Central memory CD8-positive, alpha-beta T cell (primary cell): ENCODE measurements at regions not wholly inside any gene's neighbourhood (a gene's known extent, or its start where the extent isn't known, plus 50 kb on each side); places are given as distances from the start of the nearest gene placed in this dataset.

Experiments
- ATAC-seq: fragments of 150-1000 bp; cut with Tn5 transposase; replicated peaks from 2 replicates; pipeline ENCODE4 v1.10.0; 2022; ENCODE audit warnings: mild to moderate bottlenecking, moderate FRiP score, moderate number of reproducible peaks; ENCODE audit not compliant: poor library complexity, severe bottlenecking; ENCODE audit errors: extremely low read depth
- DNase-seq, 2 donors: peaks; one replicate each; pipeline ENCODE4 v3.0.0; 2021; ENCODE audit warnings: low spot score in 2 of 2
- H3K27ac Mint-ChIP-seq: one replicate; pipeline ENCODE4 v1.8.0; 2022; ENCODE audit warnings: low read depth, mild to moderate bottlenecking, moderate library complexity, mixed read lengths
- H3K27me3 Mint-ChIP-seq: one replicate; pipeline ENCODE4 v1.8.0; 2022; ENCODE audit warnings: mixed read lengths
- H3K36me3 Mint-ChIP-seq: one replicate; pipeline ENCODE4 v1.8.0; 2022; ENCODE audit warnings: mild to moderate bottlenecking, moderate library complexity, mixed read lengths; ENCODE audit not compliant: insufficient read depth
- H3K4me1 Mint-ChIP-seq: one replicate; pipeline ENCODE4 v1.8.0; 2022; ENCODE audit warnings: mixed read lengths
- H3K4me3 Mint-ChIP-seq: one replicate; pipeline ENCODE4 v1.8.0; 2022; ENCODE audit warnings: mild to moderate bottlenecking, moderate library complexity, mixed read lengths
- H3K9me3 Mint-ChIP-seq: one replicate; pipeline ENCODE4 v1.8.0; 2022; ENCODE audit warnings: mixed read lengths

DNA sequence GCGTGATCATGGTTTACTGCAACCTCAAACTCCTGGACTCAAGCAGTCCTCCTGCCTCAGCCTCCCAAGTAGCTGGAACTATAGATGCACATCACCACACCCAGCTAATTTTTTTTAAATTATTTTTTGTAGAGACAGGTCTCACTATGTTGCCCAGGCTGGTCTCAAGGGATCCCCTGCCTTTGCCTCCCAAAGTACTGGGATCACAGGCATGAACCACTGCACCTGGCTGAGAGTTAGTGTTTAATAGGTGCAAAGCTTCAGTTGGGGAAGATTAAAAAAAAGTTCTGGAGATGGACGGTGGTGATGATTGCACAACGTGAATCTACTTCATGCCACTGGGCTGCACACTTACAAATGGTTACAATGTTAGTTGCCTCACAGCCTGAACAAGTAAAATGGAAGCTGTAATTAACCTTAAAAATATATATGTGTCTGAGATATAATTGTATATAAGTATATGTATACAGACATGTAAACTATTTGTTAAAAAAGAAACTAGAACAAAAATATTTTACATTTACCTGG lies 106.4 kb upstream of the ZNF438 start:
- Mint-ChIP-seq H3K4me1 (peaks cover 7% of the 10 kb centered on the region), H3K36me3 (no peaks in the 10 kb centered on the region), H3K9me3 (no peaks in the 10 kb centered on the region), H3K27ac (no peak overlapping the region), H3K4me3 (no peak overlapping the region), H3K27me3 (no peaks in the 10 kb centered on the region)
- DNase-seq (no peak), ATAC-seq (no peak)

DNA sequence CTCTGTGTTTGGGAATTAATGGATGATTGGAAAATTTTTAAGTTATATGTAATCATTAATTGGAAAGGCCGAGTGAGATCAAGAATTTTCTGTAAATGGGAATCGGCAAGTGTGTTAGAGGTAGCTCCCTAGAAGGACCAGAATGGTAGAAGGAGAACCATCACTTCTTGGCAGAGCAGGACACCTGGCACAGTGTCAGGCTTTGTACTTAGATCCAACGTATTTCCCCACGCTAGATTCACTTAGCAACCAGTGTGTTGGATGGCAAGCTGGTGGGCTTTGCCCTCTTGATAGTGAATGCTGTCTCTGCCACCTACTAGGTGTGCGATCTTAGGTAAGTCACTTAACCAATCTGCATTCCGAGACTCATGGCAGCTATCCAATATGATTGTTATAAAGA lies 107.8 kb upstream of the ZNF438 start:
- DNase-seq, result no peak
- ATAC-seq, result no peak
- Mint-ChIP-seq H3K36me3 (no peaks in the 10 kb centered on the region), H3K4me3 (no peak overlapping the region), H3K4me1 (peaks cover 7% of the 10 kb centered on the region), H3K27ac (no peak overlapping the region), H3K27me3 (peaks cover 2% of the 10 kb centered on the region), H3K9me3 (no peaks in the 10 kb centered on the region)

DNA sequence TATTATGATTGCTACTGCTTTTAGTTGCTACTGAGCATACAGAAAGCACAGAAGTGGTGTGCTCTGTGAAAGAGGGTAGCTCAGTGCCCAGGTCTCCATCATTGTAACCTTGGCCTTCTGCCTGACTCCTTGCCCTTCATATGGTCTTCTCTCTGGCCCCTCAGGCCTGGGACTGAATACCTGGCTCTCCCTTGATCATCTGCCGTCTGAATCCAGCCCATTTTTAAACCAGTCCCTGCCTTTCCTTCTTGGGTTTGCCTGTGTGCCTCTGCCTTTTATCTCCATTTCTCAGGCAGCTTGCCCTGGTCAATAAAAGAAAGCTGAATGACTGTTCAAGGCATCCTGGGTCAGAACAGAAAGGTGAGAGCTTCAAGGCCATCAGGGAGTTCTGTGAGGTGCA lies 109.1 kb upstream of the ZNF438 start:
- peaks cover 11% of the 10 kb centered on the region for H3K27me3 Mint-ChIP-seq
- no peak overlapping the region for H3K27ac Mint-ChIP-seq
- DNase-seq, result no peak
- no peaks in the 10 kb centered on the region for H3K9me3 Mint-ChIP-seq
- peaks cover 7% of the 10 kb centered on the region for H3K4me1 Mint-ChIP-seq
- H3K4me3 Mint-ChIP-seq, result no peak overlapping the region
- no peaks in the 10 kb centered on the region for H3K36me3 Mint-ChIP-seq
- no peak for ATAC-seq

DNA sequence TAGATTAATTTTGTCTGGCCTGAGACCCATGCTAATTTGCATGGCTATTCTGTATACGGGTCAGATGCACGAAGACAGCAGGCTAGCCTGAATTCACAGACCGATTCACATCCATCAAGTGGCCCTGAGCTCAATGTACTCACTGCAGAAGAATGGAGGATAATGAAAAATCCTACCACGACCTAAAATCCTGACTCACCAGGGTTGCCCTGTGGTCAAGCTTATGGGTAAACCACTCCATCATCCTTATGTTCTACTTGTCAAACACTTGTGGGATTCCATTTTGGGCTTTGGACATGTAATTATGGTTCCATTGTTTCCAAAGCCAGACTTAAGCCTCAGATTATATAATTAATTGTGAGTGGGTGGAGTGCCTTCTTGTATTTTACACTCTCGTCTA lies 110.4 kb upstream of the ZNF438 start:
- Mint-ChIP-seq H3K27ac (no peak overlapping the region), H3K4me1 (peaks cover 5% of the 10 kb centered on the region), H3K36me3 (no peaks in the 10 kb centered on the region), H3K4me3 (no peak overlapping the region), H3K9me3 (no peaks in the 10 kb centered on the region), H3K27me3 (peaks cover 24% of the 10 kb centered on the region)
- DNase-seq, result no peak
- no peak for ATAC-seq

DNA sequence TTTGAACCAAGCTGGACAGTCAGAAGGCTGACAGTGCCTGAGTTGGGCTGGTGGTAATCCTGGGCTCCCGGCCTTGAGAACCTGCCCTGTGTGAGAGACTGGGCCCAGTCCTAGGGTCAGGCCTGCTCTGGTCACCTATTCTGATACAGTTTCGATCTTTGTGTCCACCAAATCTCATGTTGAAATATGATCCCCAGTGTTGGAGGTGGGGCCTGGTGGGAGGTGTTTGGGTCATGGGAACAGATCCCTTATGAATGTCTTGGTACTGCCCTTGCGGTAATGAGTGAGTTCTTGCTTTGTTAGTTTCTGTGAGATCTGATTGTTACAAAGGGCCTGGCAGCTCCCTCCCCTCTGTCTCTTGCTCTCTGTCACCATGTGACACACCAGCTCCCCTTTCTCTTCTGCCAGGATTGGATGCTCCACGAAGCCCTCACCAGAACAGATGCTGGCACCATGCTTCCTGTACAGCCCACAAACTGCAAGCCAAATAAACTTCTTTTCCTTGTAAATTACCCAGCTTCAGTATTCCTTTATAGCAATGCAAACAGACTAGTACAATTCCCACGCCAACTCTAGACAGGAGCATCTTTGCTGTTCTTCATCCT lies 111.8 kb upstream of the ZNF438 start:
- H3K4me3 Mint-ChIP-seq, result no peak overlapping the region
- no peak for DNase-seq
- no peaks in the 10 kb centered on the region for H3K4me1 Mint-ChIP-seq
- H3K9me3 Mint-ChIP-seq, result no peaks in the 10 kb centered on the region
- H3K27me3 Mint-ChIP-seq, result peaks cover 29% of the 10 kb centered on the region
- H3K27ac Mint-ChIP-seq, result no peak overlapping the region
- H3K36me3 Mint-ChIP-seq, result no peaks in the 10 kb centered on the region
- ATAC-seq, result no peak

DNA sequence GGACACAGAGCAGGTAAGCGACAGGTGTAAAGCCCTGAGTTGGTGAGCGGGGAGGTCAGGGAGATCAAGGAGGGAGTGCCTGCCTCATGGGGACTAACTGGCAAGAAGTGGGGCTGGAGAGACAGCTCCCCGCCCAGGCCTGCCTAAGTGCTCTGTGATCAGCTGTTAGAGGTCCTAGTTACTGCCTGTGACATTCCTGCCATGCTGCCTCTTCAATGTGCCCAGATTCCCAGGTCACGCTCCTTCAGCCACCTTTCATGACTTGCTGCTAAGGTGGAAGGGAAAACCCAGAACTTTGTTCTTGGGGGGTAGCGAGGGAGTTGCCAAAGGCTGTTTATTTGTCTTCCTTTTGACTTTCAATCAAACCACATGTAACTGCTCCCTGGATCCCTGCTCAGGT lies 114.3 kb upstream of the ZNF438 start:
- H3K27me3 Mint-ChIP-seq, result peaks cover 29% of the 10 kb centered on the region
- no peak overlapping the region for H3K4me3 Mint-ChIP-seq
- no peak for ATAC-seq
- no peak overlapping the region for H3K27ac Mint-ChIP-seq
- H3K36me3 Mint-ChIP-seq, result no peaks in the 10 kb centered on the region
- no peaks in the 10 kb centered on the region for H3K4me1 Mint-ChIP-seq
- no peak for DNase-seq
- H3K9me3 Mint-ChIP-seq, result no peaks in the 10 kb centered on the region

DNA sequence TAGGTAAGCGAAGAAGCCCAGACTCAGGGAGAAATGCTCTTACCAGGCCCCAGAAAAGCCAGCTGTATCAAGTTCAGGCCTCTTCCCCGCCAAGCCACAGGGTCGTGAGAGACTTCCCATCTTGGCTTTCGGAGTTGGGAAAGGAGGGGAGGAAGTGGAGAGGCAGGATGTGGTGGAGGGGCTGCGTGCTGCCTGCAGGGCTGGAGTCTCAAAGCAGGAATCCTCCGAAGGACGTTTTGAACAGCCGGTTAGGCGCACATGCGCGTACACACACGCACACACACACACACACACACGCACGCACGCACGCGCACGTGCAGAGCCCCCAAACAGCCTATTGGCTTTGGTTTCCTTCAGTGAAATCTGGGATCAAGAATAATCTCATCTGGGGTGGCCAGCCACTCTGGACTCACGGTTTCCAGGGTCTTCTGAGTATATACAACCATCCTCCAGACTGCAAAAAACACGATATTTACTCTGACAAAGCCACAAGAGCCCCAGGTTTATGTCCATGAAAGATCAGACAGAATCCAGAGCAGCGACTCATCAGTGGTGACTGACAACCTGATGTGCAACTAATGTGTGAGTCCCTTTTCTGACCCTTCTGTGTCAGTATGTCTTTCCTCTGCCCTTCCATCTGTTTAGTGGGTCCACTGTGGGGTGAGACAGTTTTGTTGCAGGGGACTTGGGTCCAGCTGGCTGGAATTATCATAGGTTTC lies 115.0 kb upstream of the ZNF438 start:
- peaks cover 29% of the 10 kb centered on the region for H3K27me3 Mint-ChIP-seq
- H3K4me1 Mint-ChIP-seq, result no peaks in the 10 kb centered on the region
- no peak overlapping the region for H3K4me3 Mint-ChIP-seq
- DNase-seq (no peak), ATAC-seq (no peak)
- H3K9me3 Mint-ChIP-seq, result no peaks in the 10 kb centered on the region
- H3K27ac Mint-ChIP-seq, result no peak overlapping the region
- no peaks in the 10 kb centered on the region for H3K36me3 Mint-ChIP-seq

DNA sequence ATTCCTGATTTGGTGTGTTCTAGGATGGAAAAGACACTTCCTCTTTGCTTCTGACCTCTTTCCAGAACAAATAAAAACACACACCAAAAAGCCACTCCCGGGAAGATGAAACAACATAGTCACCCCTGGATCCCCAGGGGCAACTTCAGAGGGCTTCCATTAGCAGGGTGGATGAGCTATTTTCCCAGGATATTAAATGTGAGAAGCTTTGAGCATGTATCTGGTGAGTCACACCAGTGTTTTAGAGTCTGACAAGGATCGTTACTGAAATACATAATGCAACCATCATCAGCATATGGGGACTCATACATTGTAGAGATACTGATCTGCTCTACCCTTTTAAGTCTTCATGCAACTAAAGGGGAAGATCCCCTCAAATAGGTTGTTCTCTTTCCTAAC lies 115.5 kb upstream of the ZNF438 start:
- H3K4me1 Mint-ChIP-seq, result no peaks in the 10 kb centered on the region
- DNase-seq, result no peak
- no peak for ATAC-seq
- H3K4me3 Mint-ChIP-seq, result no peak overlapping the region
- no peak overlapping the region for H3K27ac Mint-ChIP-seq
- H3K9me3 Mint-ChIP-seq, result no peaks in the 10 kb centered on the region
- H3K27me3 Mint-ChIP-seq, result peaks cover 29% of the 10 kb centered on the region
- no peaks in the 10 kb centered on the region for H3K36me3 Mint-ChIP-seq

DNA sequence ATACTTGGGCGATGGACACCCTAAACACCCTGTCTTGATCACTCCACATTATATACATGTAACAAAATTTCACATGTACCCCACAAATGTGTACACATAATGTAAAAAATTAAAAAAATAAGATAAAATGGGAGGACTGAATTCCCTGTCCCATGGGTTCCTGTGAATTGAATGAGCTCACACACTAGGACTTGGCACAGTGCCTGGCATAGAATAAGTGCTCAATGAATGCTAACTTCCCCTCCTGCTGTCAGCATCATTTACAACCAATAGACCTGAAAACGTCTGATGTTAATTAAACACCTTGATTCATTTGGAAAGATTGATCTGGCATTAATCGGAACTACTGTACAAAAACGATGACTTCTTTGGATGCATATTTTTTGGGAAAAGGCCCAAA lies 117.3 kb upstream of the ZNF438 start:
- H3K9me3 Mint-ChIP-seq, result no peaks in the 10 kb centered on the region
- no peak overlapping the region for H3K27ac Mint-ChIP-seq
- no peak overlapping the region for H3K4me3 Mint-ChIP-seq
- peaks cover 29% of the 10 kb centered on the region for H3K27me3 Mint-ChIP-seq
- no peaks in the 10 kb centered on the region for H3K4me1 Mint-ChIP-seq
- H3K36me3 Mint-ChIP-seq, result no peaks in the 10 kb centered on the region
- no peak for DNase-seq
- ATAC-seq, result no peak

DNA sequence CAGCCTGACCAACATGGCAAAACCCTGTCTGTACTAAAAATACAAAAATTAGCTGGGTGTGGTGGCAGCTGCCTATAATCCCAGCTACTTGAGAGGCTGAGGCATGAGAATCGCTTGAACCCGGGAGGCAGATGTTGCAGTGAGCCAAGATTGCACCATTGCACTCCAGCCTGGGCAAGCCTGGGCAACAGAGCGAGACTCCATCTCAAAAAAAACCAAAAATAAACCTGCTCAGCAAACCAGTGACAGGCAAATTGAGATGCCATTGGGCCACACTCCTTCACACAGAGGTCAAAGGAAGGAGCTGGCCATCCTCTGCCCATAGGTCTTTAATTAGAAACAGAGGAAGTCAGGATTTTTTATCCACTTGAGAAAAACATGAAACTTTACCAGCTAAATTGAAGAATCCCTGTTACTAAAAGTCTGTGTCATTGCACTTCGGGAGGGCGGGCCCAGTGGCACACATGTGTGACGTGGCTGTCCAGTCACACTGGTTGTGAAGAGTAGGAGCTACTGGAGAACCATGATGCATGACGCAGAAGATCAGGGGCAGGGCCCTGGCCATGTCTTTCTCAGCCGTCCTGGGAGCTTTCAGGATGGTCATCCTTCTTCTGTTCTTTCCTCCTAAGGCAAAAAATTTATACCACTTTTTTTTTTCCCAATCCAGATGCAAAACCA lies 118.3 kb upstream of the ZNF438 start:
- H3K4me1 Mint-ChIP-seq, result no peaks in the 10 kb centered on the region
- no peaks in the 10 kb centered on the region for H3K9me3 Mint-ChIP-seq
- H3K27ac Mint-ChIP-seq, result no peak overlapping the region
- H3K4me3 Mint-ChIP-seq, result no peak overlapping the region
- H3K36me3 Mint-ChIP-seq, result no peaks in the 10 kb centered on the region
- DNase-seq, result no peak
- peaks cover 22% of the 10 kb centered on the region for H3K27me3 Mint-ChIP-seq
- ATAC-seq, result no peak

DNA sequence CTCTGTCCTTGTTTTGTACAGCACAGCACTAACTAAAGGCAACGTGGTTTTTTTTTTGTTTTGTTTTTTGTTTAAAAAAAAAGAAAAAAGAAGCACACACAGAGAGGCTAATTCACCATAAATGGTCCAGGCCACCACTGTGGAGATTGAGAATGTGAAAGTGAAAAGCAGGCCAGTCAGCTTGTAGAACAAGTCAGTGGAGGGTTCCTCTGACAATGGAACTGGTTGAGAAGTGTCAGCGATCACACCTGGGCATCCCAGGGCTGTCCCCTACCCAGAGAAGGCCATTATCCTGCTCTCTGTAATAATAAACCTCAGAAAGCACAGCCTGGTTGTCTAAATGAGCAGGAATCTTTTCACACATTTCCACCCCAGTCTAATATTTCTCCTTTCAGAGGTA lies 119.6 kb upstream of the ZNF438 start:
- H3K4me1 Mint-ChIP-seq, result no peaks in the 10 kb centered on the region
- no peak for ATAC-seq
- no peak overlapping the region for H3K4me3 Mint-ChIP-seq
- no peaks in the 10 kb centered on the region for H3K36me3 Mint-ChIP-seq
- DNase-seq, result no peak
- no peak overlapping the region for H3K27ac Mint-ChIP-seq
- peaks cover 11% of the 10 kb centered on the region for H3K27me3 Mint-ChIP-seq
- no peaks in the 10 kb centered on the region for H3K9me3 Mint-ChIP-seq

DNA sequence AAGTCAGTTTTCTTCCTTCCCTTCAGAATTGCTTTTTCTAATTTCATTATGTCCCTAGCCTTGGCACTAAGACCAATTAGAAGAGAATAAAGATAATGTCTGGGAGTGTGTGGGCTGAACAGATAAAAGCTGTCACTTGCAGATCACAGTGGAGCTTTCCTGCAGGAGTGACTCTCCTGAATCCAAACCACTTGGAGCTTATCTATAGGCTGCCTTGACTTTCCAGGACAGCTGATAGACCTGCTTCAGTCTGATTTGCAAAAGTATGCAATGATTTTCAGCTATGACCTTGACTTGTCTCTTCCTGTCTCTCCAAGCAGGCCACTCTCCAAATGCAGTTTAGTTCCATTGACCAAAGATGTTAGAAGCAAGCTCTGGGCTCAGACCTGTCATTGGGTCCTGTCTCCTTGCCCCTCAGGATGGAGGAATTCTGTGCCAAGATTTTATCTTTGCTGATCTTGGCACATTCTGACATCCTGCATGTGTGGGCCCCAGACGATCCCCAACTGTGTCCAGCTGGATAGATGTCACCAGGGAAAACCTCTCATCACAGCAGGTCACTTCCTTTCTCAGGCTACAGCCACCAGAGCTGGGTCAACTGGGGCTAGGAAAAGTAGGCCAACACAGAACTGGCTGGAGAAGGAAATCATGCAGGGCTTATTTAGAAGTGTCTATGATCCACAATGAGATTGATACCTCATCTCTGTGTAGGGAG lies 120.9 kb upstream of the ZNF438 start:
- Mint-ChIP-seq H3K36me3 (no peaks in the 10 kb centered on the region), H3K4me3 (no peak overlapping the region), H3K4me1 (no peaks in the 10 kb centered on the region), H3K27ac (no peak overlapping the region), H3K27me3 (no peaks in the 10 kb centered on the region), H3K9me3 (no peaks in the 10 kb centered on the region)
- no peak for ATAC-seq
- no peak for DNase-seq
